GM23248 (cell line): ENCODE measurements at regions not wholly inside any gene's neighbourhood (a gene's known extent, or its start where the extent isn't known, plus 50 kb on each side); places are given as distances from the start of the nearest gene placed in this dataset.

Source experiments
- DNase-seq: peaks from one replicate; pipeline ENCODE4 v3.0.0-alpha.2; 2015
- H2AFZ ChIP-seq: fragments of 200-600 bp; sonication (generic); 2 replicates; pipeline ENCODE4 v1.6.1; 2016; ENCODE audit warnings: antibody characterized with exemption
- H3F3A ChIP-seq: fragments of 200-600 bp; sonication (generic); 2 replicates; pipeline ENCODE4 v1.6.1; 2016; ENCODE audit warnings: mild to moderate bottlenecking, antibody characterized with exemption, mixed run types; ENCODE audit not compliant: insufficient read depth
- H3K27ac ChIP-seq: fragments of 200-600 bp; sonication (generic); 2 replicates; pipeline ENCODE4 v1.5.1; 2016; ENCODE audit warnings: mild to moderate bottlenecking
- H3K27me3 ChIP-seq: fragments of 200-600 bp; sonication (generic); replicated peaks from 2 replicates; pipeline ENCODE4 v1.6.1; 2016; ENCODE audit warnings: mild to moderate bottlenecking; ENCODE audit not compliant: insufficient read depth
- H3K36me3 ChIP-seq: fragments of 200-600 bp; sonication (generic); 2 replicates; pipeline ENCODE4 v1.6.1; 2016; ENCODE audit warnings: low read depth, mild to moderate bottlenecking
- H3K4me1 ChIP-seq: fragments of 200-600 bp; sonication (generic); 2 replicates; pipeline ENCODE4 v1.6.1; 2016; ENCODE audit warnings: mild to moderate bottlenecking; ENCODE audit not compliant: insufficient read depth
- H3K4me2 ChIP-seq: fragments of 200-600 bp; sonication (generic); one replicate; pipeline ENCODE4 v1.6.1; 2016; ENCODE audit warnings: mild to moderate bottlenecking; ENCODE audit not compliant: unreplicated experiment
- H3K4me3 ChIP-seq: fragments of 200-600 bp; sonication (generic); 2 replicates; pipeline ENCODE4 v1.5.1; 2016; ENCODE audit warnings: mild to moderate bottlenecking
- H3K79me2 ChIP-seq: fragments of 200-600 bp; sonication (generic); 2 replicates; pipeline ENCODE4 v1.6.1; 2016; ENCODE audit warnings: mild to moderate bottlenecking; ENCODE audit not compliant: insufficient read depth
- H3K9ac ChIP-seq: fragments of 200-600 bp; sonication (generic); 2 replicates; pipeline ENCODE4 v1.6.1; 2016; ENCODE audit warnings: mild to moderate bottlenecking
- H3K9me2 ChIP-seq: fragments of 200-600 bp; sonication (generic); 2 replicates; pipeline ENCODE4 v1.6.1; 2016; ENCODE audit warnings: mixed run types, mild to moderate bottlenecking, moderate library complexity; ENCODE audit not compliant: insufficient read depth
- H3K9me3 ChIP-seq: fragments of 200-600 bp; sonication (generic); one replicate; pipeline ENCODE4 v1.6.1; 2017; ENCODE audit warnings: low read depth
- H4K20me1 ChIP-seq: fragments of 200-600 bp; sonication (generic); 2 replicates; pipeline ENCODE4 v1.6.0; 2016; ENCODE audit not compliant: insufficient read depth
- EZH2 ChIP-seq: fragments of 200-600 bp; sonication (generic); IDR thresholded peaks from 2 replicates; pipeline ENCODE4 v1.6.1; 2018; ENCODE audit warnings: antibody characterized with exemption, mild to moderate bottlenecking; ENCODE audit not compliant: insufficient read depth, poor library complexity, severe bottlenecking
- EZH2phosphoT487 ChIP-seq: fragments of 200-600 bp; sonication (generic); IDR thresholded peaks from 2 replicates; pipeline ENCODE4 v1.6.1; 2018; ENCODE audit warnings: antibody characterized with exemption, moderate library complexity, mild to moderate bottlenecking, low read depth; ENCODE audit not compliant: insufficient read depth
- WGBS, 2 experiments: methylation state at CpG; one replicate each; pipeline ENCODE4 v1.1.6; 2015 to 2017; ENCODE audit warnings: low lambda C conversion rate in 2 of 2, low coverage in 1 of 2; ENCODE audit errors: missing lambda C conversion rate in 2 of 2; 5-methylcytosine and 5-hydroxymethylcytosine counted together
- in situ Hi-C: fragments of 300-500 bp; cut with MboI; formaldehyde crosslinking; loops from 2 replicates; pipeline ENCODE4 v1.15.0; 2020

DNA sequence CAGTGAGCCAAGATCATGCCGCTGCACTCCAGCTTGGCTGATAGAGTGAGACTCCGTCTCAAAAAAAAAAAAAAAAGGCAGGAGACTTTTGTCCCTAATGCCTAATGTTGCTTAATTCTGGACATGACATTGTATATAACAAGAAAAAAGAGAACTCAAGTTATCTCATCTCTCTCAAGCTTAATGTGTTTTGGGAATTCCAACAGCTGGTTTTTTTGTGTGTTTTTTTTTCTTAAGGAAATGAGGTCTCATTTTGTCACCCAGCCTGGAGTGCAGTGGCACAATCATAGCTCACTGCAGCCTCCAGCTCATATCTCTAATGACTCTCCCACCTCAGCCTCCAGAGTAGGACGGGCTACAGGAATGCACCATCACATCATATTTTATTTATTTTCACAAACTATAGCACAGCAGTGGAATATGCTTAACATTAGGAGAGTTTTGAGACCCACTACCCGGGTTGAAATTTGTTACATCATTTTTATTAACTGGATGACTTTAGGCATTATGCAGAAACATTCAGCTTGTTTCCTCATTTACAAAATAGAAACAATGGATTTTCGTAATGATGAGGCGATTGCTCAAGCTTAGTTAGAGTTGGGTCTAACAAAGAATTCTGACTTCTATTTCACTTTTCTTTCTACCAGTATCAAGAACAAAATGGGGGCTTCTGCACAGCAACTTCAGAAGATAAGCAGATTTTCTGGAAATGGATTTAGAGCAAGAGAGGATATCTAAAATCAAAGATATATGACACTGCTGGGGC, 104.1 kb upstream of the BTN3A2 start:
- Histone ChIP-seq H3K4me3 (no peak overlapping the region), H3K36me3 (no peaks in the 10 kb centered on the region), H3K4me1 (no peaks in the 10 kb centered on the region), H2AFZ (no peak overlapping the region), H3K4me2 (no peak overlapping the region), H3K27ac (no peak overlapping the region), H4K20me1 (no peaks in the 10 kb centered on the region), H3K79me2 (no peaks in the 10 kb centered on the region), H3K9me3 (no peaks in the 10 kb centered on the region), H3K9me2 (no peaks in the 10 kb centered on the region), H3F3A (no peaks in the 10 kb centered on the region), H3K27me3 (no peaks in the 10 kb centered on the region), H3K9ac (no peak overlapping the region)
- WGBS, 2 experiments = 77 to 85% methylated on average over 6 of the region's 6 CpGs
- in situ Hi-C loops = no loop called here
- DNase-seq = no peak
- TF ChIP-seq EZH2 (no peak), EZH2phosphoT487 (no peak)

- H3F3A ChIP-seq = peaks cover 6% of the 10 kb centered on the region; the same call in 1 of the 2 replicates
- H3K4me3 ChIP-seq = no peak overlapping the region
- H3K9me2 ChIP-seq = no peaks in the 10 kb centered on the region
- H3K9ac ChIP-seq = no peak overlapping the region
- no peak overlapping the region for H3K27ac ChIP-seq
- H3K79me2 ChIP-seq = no peaks in the 10 kb centered on the region
- no peak for DNase-seq
- no peaks in the 10 kb centered on the region for H3K36me3 ChIP-seq
- no peak for TF ChIP-seq EZH2
- no peak for TF ChIP-seq EZH2phosphoT487
- H3K4me2 ChIP-seq = no peak overlapping the region
- H2AFZ ChIP-seq = no peak overlapping the region
- no peaks in the 10 kb centered on the region for H3K4me1 ChIP-seq
- in situ Hi-C loops = no loop called here
- WGBS, 2 experiments = 87 to 98% methylated on average over 1 of the region's 1 CpG
- H4K20me1 ChIP-seq = no peaks in the 10 kb centered on the region
- no peaks in the 10 kb centered on the region for H3K27me3 ChIP-seq
- no peaks in the 10 kb centered on the region for H3K9me3 ChIP-seq
Measured at GRCh38 chr6:26264547-26264946, 100.5 kb upstream of the BTN3A2 start.

GRCh38 chr6:26267083-26267589, 97.9 kb upstream of the BTN3A2 start:
- H3F3A ChIP-seq = peaks cover 28% of the 10 kb centered on the region
- no peak overlapping the region for H3K4me2 ChIP-seq
- no peaks in the 10 kb centered on the region for H3K79me2 ChIP-seq
- no peaks in the 10 kb centered on the region for H4K20me1 ChIP-seq
- TF ChIP-seq EZH2 = no peak
- TF ChIP-seq EZH2phosphoT487 = no peak
- WGBS, 2 experiments = 94 to 98% methylated on average over 3 of the region's 3 CpGs
- H3K9ac ChIP-seq = no peak overlapping the region
- no peak overlapping the region for H2AFZ ChIP-seq
- H3K27ac ChIP-seq = no peak overlapping the region
- no peaks in the 10 kb centered on the region for H3K9me3 ChIP-seq
- H3K4me1 ChIP-seq = no peaks in the 10 kb centered on the region
- in situ Hi-C loops = no loop called here
- H3K4me3 ChIP-seq = no peak overlapping the region
- H3K9me2 ChIP-seq = no peaks in the 10 kb centered on the region
- H3K36me3 ChIP-seq = no peaks in the 10 kb centered on the region
- no peak for DNase-seq
- H3K27me3 ChIP-seq = no peaks in the 10 kb centered on the region

- no peaks in the 10 kb centered on the region for H3K4me1 ChIP-seq
- no peak overlapping the region for H3K9ac ChIP-seq
- no peaks in the 10 kb centered on the region for H3K9me2 ChIP-seq
- no peak overlapping the region for H3K4me3 ChIP-seq
- H3K4me2 ChIP-seq = no peak overlapping the region
- H3F3A ChIP-seq = peaks cover 39% of the 10 kb centered on the region
- no peaks in the 10 kb centered on the region for H3K79me2 ChIP-seq
- H3K9me3 ChIP-seq = no peaks in the 10 kb centered on the region
- no peak overlapping the region for H2AFZ ChIP-seq
- H4K20me1 ChIP-seq = no peaks in the 10 kb centered on the region
- DNase-seq = peak; percentile 44
- H3K27ac ChIP-seq = no peak overlapping the region
- TF ChIP-seq EZH2phosphoT487 (no peak), EZH2 (no peak)
- no peaks in the 10 kb centered on the region for H3K36me3 ChIP-seq
- H3K27me3 ChIP-seq = no peaks in the 10 kb centered on the region
- in situ Hi-C loops = no loop called here
- WGBS, 2 experiments = 69 to 77% methylated on average over 19 of the region's 19 CpGs
Measured at GRCh38 chr6:26268659-26269402, 96.2 kb upstream of the BTN3A2 start.
